ENCODE measurements at regions not wholly inside any gene's neighbourhood (a gene's known extent, or its start where the extent isn't known, plus 50 kb on each side); places are given as distances from the start of the nearest gene placed in this dataset.

DNA sequence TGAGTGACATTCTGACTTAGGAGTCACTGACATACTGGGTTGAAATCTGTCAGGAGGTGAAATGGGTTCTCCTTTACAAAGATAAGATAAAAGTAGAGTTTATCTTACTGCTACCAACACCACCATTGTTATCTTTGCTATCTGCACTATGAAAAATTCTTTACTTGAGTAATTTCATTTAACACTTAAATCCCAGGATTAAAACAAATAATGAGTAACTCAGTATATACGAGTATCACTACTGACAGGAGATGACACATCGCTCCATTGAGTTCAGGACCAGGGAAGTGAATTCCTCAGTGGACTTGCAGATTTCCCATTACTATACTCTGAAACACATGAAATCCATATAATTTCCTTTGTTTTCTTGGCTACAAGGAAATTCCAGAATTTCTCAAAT is 242.1 kb upstream of the NLRP1 start:
- Histone ChIP-seq H3K27me3 (ENCODE audit: insufficient read depth, poor library complexity, severe bottlenecking) (no peaks in the 10 kb centered on the region), H3K27ac (replicated peaks) (no peak overlapping the region), H3K4me3 (replicated peaks; ENCODE audit: insufficient read depth, low read length) (no peak overlapping the region)
- no peak for DNase-seq (ENCODE audit: low read depth in 1 of 2, low spot score in 1 of 2)
- TF ChIP-seq GABPA (IDR thresholded peaks at IDR 0.05; ENCODE audit: low read depth): no peak
- TF ChIP-seq SPI1 (IDR thresholded peaks at IDR 0.05; ENCODE audit: borderline replicate concordance, low read depth): no peak

DNA sequence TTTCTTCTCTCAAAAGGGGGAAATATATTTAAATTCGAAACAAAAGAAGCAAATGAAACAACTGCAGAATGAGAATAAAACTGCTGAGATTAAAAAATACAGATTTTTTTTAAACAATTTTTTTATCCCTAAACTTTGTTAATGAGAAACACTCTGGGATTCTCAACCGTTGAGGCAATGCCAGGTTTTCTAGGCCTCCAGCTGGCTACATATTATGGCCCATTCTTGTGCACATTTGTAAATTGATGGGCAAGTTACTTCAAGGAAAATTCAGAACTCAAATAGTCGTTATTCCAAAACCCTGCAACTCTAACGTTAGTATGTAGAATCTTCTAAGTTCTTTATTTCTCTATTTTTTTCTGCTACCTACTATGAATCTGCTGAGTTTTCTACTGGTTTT is 239.3 kb upstream of the WSCD1 start:
- no peak overlapping the region for H3K27ac ChIP-seq (replicated peaks)
- no peak for DNase-seq (ENCODE audit: low read depth in 1 of 2, low spot score in 1 of 2)
- TF ChIP-seq POLR2AphosphoS5 (IDR thresholded peaks at IDR 0.05; ENCODE audit: low read depth): no peak
- no peak for TF ChIP-seq GABPA (IDR thresholded peaks at IDR 0.05; ENCODE audit: low read depth)
- TF ChIP-seq, protein P1, sequence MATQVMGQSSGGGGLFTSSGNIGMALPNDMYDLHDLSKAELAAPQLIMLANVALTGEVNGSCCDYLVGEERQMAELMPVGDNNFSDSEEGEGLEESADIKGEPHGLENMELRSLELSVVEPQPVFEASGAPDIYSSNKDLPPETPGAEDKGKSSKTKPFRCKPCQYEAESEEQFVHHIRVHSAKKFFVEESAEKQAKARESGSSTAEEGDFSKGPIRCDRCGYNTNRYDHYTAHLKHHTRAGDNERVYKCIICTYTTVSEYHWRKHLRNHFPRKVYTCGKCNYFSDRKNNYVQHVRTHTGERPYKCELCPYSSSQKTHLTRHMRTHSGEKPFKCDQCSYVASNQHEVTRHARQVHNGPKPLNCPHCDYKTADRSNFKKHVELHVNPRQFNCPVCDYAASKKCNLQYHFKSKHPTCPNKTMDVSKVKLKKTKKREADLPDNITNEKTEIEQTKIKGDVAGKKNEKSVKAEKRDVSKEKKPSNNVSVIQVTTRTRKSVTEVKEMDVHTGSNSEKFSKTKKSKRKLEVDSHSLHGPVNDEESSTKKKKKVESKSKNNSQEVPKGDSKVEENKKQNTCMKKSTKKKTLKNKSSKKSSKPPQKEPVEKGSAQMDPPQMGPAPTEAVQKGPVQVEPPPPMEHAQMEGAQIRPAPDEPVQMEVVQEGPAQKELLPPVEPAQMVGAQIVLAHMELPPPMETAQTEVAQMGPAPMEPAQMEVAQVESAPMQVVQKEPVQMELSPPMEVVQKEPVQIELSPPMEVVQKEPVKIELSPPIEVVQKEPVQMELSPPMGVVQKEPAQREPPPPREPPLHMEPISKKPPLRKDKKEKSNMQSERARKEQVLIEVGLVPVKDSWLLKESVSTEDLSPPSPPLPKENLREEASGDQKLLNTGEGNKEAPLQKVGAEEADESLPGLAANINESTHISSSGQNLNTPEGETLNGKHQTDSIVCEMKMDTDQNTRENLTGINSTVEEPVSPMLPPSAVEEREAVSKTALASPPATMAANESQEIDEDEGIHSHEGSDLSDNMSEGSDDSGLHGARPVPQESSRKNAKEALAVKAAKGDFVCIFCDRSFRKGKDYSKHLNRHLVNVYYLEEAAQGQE (IDR thresholded peaks at IDR 0.05; ENCODE audit: insufficient replicate concordance, low read depth): no peak
- TF ChIP-seq, protein P2, sequence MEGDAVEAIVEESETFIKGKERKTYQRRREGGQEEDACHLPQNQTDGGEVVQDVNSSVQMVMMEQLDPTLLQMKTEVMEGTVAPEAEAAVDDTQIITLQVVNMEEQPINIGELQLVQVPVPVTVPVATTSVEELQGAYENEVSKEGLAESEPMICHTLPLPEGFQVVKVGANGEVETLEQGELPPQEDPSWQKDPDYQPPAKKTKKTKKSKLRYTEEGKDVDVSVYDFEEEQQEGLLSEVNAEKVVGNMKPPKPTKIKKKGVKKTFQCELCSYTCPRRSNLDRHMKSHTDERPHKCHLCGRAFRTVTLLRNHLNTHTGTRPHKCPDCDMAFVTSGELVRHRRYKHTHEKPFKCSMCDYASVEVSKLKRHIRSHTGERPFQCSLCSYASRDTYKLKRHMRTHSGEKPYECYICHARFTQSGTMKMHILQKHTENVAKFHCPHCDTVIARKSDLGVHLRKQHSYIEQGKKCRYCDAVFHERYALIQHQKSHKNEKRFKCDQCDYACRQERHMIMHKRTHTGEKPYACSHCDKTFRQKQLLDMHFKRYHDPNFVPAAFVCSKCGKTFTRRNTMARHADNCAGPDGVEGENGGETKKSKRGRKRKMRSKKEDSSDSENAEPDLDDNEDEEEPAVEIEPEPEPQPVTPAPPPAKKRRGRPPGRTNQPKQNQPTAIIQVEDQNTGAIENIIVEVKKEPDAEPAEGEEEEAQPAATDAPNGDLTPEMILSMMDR (IDR thresholded peaks at IDR 0.05; ENCODE audit: insufficient read depth, low read length): no peak
- TF ChIP-seq SPI1 (IDR thresholded peaks at IDR 0.05; ENCODE audit: borderline replicate concordance, low read depth): no peak
- no peak overlapping the region for H3K4me3 ChIP-seq (replicated peaks; ENCODE audit: insufficient read depth, low read length)
- H3K27me3 ChIP-seq (ENCODE audit: insufficient read depth, poor library complexity, severe bottlenecking): no peaks in the 10 kb centered on the region

DNA sequence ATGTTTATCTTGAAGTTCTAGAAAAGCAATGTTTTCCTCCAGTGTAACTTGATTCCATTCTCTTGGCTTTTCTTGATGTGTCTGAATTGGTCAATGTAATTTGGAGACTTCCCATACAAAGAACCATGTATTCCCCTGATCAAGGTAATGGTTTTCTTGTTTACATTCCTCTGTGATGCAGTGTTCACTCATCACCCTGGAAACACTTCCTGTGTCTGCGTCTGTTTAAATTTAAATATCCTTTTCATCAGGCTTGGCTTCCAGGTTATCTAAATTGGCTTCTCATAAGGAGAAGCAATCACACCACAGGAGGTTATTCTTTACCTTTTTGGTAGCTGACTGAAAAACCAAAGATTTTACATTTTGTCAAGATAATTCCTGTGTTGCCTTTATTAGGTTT is 237.3 kb upstream of the WSCD1 start:
- Histone ChIP-seq H3K4me3 (replicated peaks; ENCODE audit: insufficient read depth, low read length) (no peak overlapping the region), H3K27ac (replicated peaks) (no peak overlapping the region), H3K27me3 (ENCODE audit: insufficient read depth, poor library complexity, severe bottlenecking) (no peaks in the 10 kb centered on the region)
- no peak for DNase-seq (ENCODE audit: low read depth in 1 of 2, low spot score in 1 of 2)
- TF ChIP-seq SPI1 (IDR thresholded peaks at IDR 0.05; ENCODE audit: borderline replicate concordance, low read depth): no peak
- TF ChIP-seq, protein P2 (IDR thresholded peaks at IDR 0.05; ENCODE audit: insufficient read depth, low read length): no peak
- no peak for TF ChIP-seq GABPA (IDR thresholded peaks at IDR 0.05; ENCODE audit: low read depth)
- no peak for TF ChIP-seq POLR2AphosphoS5 (IDR thresholded peaks at IDR 0.05; ENCODE audit: low read depth)
- TF ChIP-seq, protein P1 (IDR thresholded peaks at IDR 0.05; ENCODE audit: insufficient replicate concordance, low read depth): no peak

DNA sequence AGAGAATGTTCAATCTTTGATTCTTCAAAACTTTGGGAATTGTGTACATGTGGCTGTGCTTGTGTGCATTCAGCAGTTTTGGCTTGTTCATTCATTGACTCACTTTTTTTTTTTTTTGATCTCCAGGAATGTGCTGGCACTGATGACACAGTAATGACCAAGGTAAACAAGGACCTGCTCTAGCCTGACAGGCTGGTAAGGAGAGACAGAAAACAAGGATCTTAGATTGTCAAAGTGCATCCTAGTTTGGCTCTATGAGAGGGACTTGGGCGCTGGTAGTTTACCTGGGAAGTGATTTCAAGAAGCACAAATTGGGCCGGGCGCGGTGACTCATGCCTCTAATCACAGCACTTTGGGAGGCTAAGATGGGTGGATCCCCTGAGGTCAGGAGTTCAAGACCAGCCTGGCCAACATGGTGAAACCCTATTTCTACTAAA is 233.1 kb upstream of the WSCD1 start:
- TF ChIP-seq GABPA (IDR thresholded peaks at IDR 0.05; ENCODE audit: low read depth): no peak
- TF ChIP-seq, protein P1 (IDR thresholded peaks at IDR 0.05; ENCODE audit: insufficient replicate concordance, low read depth): no peak
- TF ChIP-seq, protein P2 (IDR thresholded peaks at IDR 0.05; ENCODE audit: insufficient read depth, low read length): no peak
- TF ChIP-seq SPI1 (IDR thresholded peaks at IDR 0.05; ENCODE audit: borderline replicate concordance, low read depth): no peak
- no peak overlapping the region for H3K4me3 ChIP-seq (replicated peaks; ENCODE audit: insufficient read depth, low read length)
- no peak for DNase-seq (ENCODE audit: low read depth in 1 of 2, low spot score in 1 of 2)
- H3K27me3 ChIP-seq (ENCODE audit: insufficient read depth, poor library complexity, severe bottlenecking): no peaks in the 10 kb centered on the region
- H3K27ac ChIP-seq (replicated peaks): no peak overlapping the region

Data from HL-60 (cell line).